ENCODE measurements at regions not wholly inside any gene's neighbourhood (a gene's known extent, or its start where the extent isn't known, plus 50 kb on each side); places are given as distances from the start of the nearest gene placed in this dataset.
"Not testable (repeated sequence)": the region's sequence is repeated elsewhere in the genome, so short reads cannot be mapped to it uniquely, and the experiment has no call there.

GRCh38 chr22:18356326-18356725, 161.6 kb downstream of the GGTLC3 start:
- H3K36me3 ChIP-seq; H3K9me3 ChIP-seq; H3K4me3 ChIP-seq; intact Hi-C loops (cut with DNase I; ENCODE audit: low total_unique reads); H3K27me3 ChIP-seq; H3K4me1 ChIP-seq; H3K27ac ChIP-seq: not testable (repeated sequence)
- peak in 1 of 2 donors; percentile 56 for DNase-seq
